ENCODE measurements at regions not wholly inside any gene's neighbourhood (a gene's known extent, or its start where the extent isn't known, plus 50 kb on each side); places are given as distances from the start of the nearest gene placed in this dataset.
"Not testable (repeated sequence)": the region's sequence is repeated elsewhere in the genome, so short reads cannot be mapped to it uniquely, and the experiment has no call there.

DNA sequence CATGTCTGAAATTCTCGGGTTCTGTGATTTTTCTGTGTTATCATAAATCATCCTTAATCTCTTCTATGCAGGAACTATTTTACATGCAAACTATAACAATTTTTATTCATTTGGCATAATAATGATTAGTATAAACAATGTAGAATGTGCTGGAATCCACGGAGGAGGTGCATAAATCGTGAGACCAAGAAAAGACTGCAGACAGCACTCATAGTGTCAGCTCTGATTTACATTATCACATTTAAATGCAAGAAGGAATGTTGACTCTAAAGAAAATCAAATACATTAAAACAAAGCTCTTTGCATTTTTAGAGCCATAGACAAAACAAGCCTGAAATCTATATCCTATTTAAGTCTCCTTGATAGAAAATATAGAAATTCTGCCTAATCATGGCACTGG, 501.7 kb upstream of the STXBP6 start:
- no peak for DNase-seq (ENCODE audit: low spot score)

GRCh38 chr14:25546826-25547225, 496.9 kb upstream of the STXBP6 start:
- DNase-seq (ENCODE audit: low spot score): no peak

GRCh38 chr14:25537846-25538455, 488.0 kb upstream of the STXBP6 start:
- DNase-seq (ENCODE audit: low spot score): peak; percentile 74

DNA sequence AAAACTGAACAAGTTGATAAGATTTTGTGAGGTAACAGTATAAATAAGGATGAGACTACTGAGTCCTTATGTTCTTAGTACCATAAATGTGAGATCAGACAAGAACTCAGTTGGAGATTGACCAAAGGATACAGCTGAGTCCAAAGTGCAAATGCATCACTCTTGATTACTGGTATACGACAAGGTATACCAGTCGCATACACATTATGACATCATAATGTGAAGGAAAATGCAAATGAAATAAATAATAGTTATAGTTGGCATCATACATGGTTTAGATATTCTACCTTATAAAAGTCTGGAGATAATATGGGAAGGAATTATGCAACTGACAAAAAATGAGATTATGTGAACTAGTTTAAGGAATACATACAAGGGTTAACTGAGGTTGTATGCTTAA, 476.3 kb upstream of the STXBP6 start:
- no peak for DNase-seq (ENCODE audit: low spot score)

- no peak for DNase-seq (ENCODE audit: low spot score)
Measured at GRCh38 chr14:25522926-25523325, 473.0 kb upstream of the STXBP6 start.

- DNase-seq (ENCODE audit: low spot score): no peak
Measured at GRCh38 chr14:25522116-25522515, 472.2 kb upstream of the STXBP6 start.

DNA sequence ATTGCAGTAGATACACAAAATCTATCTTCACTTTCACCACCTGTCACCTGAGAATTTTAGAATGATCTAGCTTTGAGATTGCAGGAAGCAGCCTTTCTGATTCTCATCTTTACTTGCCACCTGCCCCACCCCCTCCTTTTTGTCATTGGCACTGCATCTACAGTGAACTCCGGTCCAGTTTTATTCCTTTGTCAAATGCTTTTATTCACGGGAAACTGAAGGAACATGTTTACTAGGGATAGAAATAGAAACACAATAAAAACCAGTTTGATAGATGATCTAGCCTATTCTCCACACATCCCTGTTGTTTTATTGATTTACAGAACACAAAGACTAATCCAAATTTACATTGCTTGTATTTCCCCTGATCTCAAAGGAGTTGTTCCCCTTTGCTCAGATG, 471.7 kb upstream of the STXBP6 start:
- no peak for DNase-seq (ENCODE audit: low spot score)

DNA sequence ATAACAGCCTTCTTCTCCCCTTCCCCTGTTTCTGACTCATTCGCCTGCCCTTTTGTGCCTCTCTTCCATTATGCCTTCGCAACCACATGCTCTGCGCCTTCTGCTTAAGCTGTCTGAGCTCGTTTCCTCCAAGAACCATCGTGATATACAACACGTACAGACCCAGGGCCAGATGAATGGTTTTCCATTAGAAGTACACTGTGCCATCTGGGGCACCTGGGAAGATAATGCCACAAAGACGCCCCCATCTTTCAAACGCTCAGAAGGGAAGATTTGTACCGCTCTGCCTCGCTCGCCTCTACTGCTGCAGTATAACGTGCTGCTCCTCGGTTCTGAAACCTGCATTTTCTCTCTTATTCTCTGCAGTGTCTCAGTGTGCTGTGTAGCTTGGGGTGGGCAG, 470.9 kb upstream of the STXBP6 start:
- no peak for DNase-seq (ENCODE audit: low spot score)

- DNase-seq (ENCODE audit: low spot score): no peak
Measured at GRCh38 chr14:25518364-25518763, 468.4 kb upstream of the STXBP6 start.

GRCh38 chr14:25516838-25517237, 466.9 kb upstream of the STXBP6 start:
- DNase-seq (ENCODE audit: low spot score): peak; percentile 7

- DNase-seq (ENCODE audit: low spot score): no peak
Measured at GRCh38 chr14:25508845-25509244, 458.9 kb upstream of the STXBP6 start.

DNA sequence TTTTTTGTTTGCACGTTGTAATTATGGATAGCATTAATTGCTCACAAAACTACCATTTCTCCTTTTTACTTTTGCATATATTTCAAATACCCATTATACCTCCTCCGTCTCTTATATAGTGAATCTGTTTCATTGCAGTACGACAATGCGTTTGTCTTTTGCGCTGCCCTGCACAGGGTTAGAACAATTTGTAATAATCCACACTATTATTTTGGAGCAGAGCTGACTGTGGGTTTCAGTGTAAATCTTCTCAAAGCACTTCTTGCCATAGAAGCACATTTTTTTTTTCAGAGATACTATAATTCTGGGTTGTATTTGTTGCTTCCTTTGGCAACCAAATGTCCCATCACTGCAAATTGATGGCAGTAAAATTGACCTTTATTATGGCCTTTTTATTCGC, 451.8 kb upstream of the STXBP6 start:
- no peak for DNase-seq (ENCODE audit: low spot score)

DNA sequence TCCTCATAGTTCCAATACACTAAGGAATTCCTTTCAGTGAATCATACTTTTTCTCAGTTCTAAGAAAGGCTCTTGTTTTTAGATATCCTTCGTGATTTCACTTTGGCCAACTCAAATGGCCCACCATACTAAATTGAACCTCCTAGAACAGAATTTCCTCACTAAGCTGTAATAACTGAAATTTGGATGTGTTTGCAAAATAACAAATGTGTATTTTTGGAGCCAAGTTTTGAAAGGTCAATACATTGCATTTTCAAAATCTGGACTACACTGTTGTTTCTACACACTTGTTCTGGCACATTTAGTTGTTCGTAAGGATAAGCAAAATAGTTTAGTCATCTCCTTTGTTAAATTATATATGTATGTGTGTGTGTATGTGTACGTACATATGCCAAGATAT, 439.0 kb upstream of the STXBP6 start:
- DNase-seq (ENCODE audit: low spot score): no peak

GRCh38 chr14:25485381-25485780, 435.4 kb upstream of the STXBP6 start:
- no peak for DNase-seq (ENCODE audit: low spot score)

GRCh38 chr14:25484906-25485305, 435.0 kb upstream of the STXBP6 start:
- no peak for DNase-seq (ENCODE audit: low spot score)

DNA sequence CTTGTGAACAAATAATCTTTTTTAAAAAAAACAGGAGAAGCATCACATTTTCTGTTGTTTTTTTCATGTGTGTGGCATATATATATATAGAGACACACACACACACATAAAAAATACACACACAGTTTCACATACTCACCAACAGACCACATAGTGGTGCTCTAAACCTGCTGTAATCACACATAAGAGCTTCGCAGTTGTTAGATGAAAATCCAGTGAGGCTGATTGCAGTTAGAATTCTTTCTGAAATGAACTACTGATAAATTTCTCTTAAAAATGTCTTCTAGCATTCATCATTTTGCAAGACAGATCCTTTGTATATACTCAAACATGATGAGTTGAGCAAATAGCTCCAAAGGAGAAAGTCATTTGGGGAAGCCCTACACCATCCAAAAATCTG, 434.3 kb upstream of the STXBP6 start:
- peak; percentile 24 for DNase-seq (ENCODE audit: low spot score)

GRCh38 chr14:25477316-25478098, 427.6 kb upstream of the STXBP6 start:
- no peak for DNase-seq (ENCODE audit: low spot score)

DNA sequence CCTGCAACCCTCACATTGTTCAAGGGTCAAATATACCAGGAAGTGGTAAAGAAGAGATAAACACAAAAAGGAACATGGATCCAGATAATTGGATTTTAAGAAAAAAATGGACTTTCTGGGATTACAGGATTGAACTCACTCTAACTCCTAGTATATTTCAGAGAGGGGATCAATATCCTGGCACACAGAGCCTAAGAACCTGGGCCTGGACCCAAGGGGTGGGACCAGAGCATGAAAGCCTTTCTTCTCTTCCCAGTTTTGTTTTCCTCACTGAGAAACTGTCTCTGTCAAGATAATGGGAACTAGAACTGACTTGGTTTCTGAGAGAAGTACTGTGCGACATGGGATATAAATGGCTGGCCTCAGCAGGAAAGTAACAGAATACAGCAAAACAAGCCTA, 422.8 kb upstream of the STXBP6 start:
- no peak for DNase-seq (ENCODE audit: low spot score)

GRCh38 chr14:25464772-25465171, 414.8 kb upstream of the STXBP6 start:
- no peak for DNase-seq (ENCODE audit: low spot score)

DNA sequence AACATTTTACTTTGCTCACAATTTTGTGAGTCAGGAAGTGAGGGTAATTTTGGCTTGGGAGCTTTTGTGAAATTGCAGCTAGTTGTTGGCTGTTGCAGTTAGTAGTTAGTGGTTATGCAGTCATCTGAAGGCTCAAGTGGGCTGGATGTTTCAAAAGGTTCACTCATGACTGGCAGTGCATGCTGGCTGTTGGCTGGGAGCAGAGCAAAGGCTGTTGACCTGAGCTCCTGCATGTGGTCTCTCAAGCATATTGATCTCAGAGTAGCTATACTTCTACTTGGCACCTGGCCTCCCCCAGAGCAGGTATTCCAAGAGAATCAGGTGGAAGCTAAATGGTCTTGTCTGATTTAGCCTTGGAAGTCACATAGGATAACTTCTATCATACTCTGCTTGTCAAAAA, 414.1 kb upstream of the STXBP6 start:
- no peak for DNase-seq (ENCODE audit: low spot score)

DNA sequence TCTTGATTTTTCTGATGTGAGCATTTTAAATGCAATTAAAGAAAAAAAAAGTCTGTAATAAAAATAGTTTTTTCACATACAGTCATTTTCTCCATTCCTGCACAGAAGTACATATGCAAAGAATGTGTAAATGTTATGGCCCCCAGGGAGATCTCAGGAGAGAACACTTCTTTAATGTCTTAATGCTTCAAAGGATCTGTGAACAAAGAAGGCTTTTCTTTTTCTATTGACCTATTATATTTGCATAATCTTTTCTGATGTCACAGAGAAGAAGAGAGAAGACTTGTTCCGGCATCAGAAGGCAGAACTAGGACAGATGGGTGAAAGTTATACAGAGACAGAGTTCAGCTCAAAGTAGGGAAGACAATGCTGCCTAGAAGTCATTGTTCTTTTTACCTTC, 413.5 kb upstream of the STXBP6 start:
- no peak for DNase-seq (ENCODE audit: low spot score)

GRCh38 chr14:25461780-25462179, 411.8 kb upstream of the STXBP6 start:
- no peak for DNase-seq (ENCODE audit: low spot score)

DNA sequence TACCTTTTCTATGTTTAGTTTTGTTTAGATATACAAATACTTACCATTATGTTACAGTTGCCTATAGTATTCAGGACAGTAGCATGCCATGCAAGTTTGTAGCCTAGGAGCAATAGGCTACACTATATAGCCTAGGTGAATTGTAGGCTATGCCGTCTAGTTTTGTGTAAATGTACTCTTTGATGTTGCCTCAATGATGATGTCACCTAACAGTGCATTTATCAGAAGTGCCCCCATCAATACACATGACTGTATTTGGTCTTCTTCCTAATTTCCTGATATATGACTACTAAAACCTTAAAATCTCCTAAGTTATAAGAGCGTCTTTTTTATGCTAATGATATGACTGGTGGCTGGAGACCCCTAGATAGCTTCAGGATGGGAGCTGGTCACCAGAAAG, 394.4 kb upstream of the STXBP6 start:
- no peak for DNase-seq (ENCODE audit: low spot score)

DNA sequence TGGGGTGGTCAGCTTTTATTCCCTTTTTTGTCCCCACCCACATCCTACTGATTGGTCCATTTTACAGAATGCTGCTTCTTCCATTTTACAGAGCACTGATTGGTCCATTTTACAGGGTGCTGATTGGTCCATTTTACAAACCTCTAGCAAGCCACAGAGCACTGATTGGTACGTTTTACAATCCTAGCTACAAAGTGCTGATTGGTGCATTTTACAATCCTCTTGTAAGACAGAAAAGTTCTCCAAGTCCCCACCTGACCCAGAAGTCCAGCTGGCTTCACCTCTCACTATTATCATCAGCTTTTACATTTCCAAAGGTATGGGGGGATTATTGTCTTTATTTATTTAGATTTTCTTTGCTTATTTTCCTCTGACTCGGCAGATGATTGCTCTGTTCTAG, 390.4 kb upstream of the STXBP6 start:
- not testable (repeated sequence) for DNase-seq (ENCODE audit: low spot score)

Data from pons (tissue), 1 donor.